H9 (cell line): ENCODE measurements at regions not wholly inside any gene's neighbourhood (a gene's known extent, or its start where the extent isn't known, plus 50 kb on each side); places are given as distances from the start of the nearest gene placed in this dataset.

Source experiments
- DNase-seq: peaks from one replicate; pipeline ENCODE4 v3.0.0-alpha.2; 2017
- H2AFZ ChIP-seq: one replicate; pipeline ENCODE4 v1.6.1; 2013; ENCODE audit warnings: mild to moderate bottlenecking, low read length, control low read depth, moderate library complexity
- H2AK5ac ChIP-seq: 2 replicates; pipeline ENCODE4 v1.6.1; 2013; ENCODE audit warnings: low read length, control low read depth, mixed read lengths; ENCODE audit not compliant: insufficient read length
- H2BK120ac ChIP-seq: one replicate; pipeline ENCODE4 v1.6.1; 2013; ENCODE audit warnings: low read depth, mild to moderate bottlenecking, low read length, control low read depth, inconsistent platforms; ENCODE audit not compliant: poor library complexity, severe bottlenecking
- H2BK12ac ChIP-seq: 2 replicates; pipeline ENCODE4 v1.6.1; 2013; ENCODE audit warnings: low read length, control low read depth, mixed read lengths, low read depth; ENCODE audit not compliant: insufficient read length
- H2BK15ac ChIP-seq: 2 replicates; pipeline ENCODE4 v1.6.1; 2013; ENCODE audit warnings: low read depth, low read length, control low read depth
- H2BK20ac ChIP-seq: one replicate; pipeline ENCODE4 v1.6.1; 2013; ENCODE audit warnings: low read depth, mild to moderate bottlenecking, low read length, control low read depth, inconsistent platforms; ENCODE audit not compliant: poor library complexity, severe bottlenecking
- H2BK5ac ChIP-seq: 2 replicates; pipeline ENCODE4 v1.6.1; 2013; ENCODE audit warnings: low read length, control low read depth, mixed read lengths; ENCODE audit not compliant: insufficient read length
- H3K14ac ChIP-seq: 2 replicates; pipeline ENCODE4 v1.6.1; 2013; ENCODE audit warnings: low read length, control low read depth; ENCODE audit not compliant: insufficient read depth
- H3K18ac ChIP-seq: 2 replicates; pipeline ENCODE4 v1.6.1; 2013; ENCODE audit warnings: low read depth, mild to moderate bottlenecking, mixed read lengths, low read length, control low read depth; ENCODE audit not compliant: insufficient read length
- H3K23ac ChIP-seq: 2 replicates; pipeline ENCODE4 v1.6.1; 2013; ENCODE audit warnings: low read length, control low read depth, mixed read lengths, low read depth; ENCODE audit not compliant: insufficient read length
- H3K23me2 ChIP-seq: 2 replicates; pipeline ENCODE4 v1.6.1; 2013; ENCODE audit warnings: low read depth, mild to moderate bottlenecking, mixed read lengths, low read length, control low read depth; ENCODE audit not compliant: insufficient read length, poor library complexity, severe bottlenecking
- H3K27ac ChIP-seq: 2 replicates; pipeline ENCODE4 v1.5.1; 2013; ENCODE audit warnings: low read length, control low read depth, mixed read lengths, low read depth; ENCODE audit not compliant: insufficient read length
- H3K27me3 ChIP-seq: 2 replicates; pipeline ENCODE4 v1.6.1; 2013; ENCODE audit warnings: low read length, control low read depth, inconsistent platforms; ENCODE audit not compliant: insufficient read depth
- H3K4ac ChIP-seq: 2 replicates; pipeline ENCODE4 v1.6.1; 2013; ENCODE audit warnings: low read depth, mild to moderate bottlenecking, control low read depth, inconsistent platforms, low read length, moderate library complexity
- H3K4me1 ChIP-seq: 2 replicates; pipeline ENCODE4 v1.6.1; 2013; ENCODE audit warnings: low read length, control low read depth, inconsistent platforms; ENCODE audit not compliant: insufficient read depth
- H3K4me2 ChIP-seq: 2 replicates; pipeline ENCODE4 v1.6.1; 2013; ENCODE audit warnings: low read length, control low read depth, mixed read lengths; ENCODE audit not compliant: insufficient read length, insufficient read depth
- H3K56ac ChIP-seq: 2 replicates; pipeline ENCODE4 v1.6.1; 2013; ENCODE audit warnings: low read depth, mild to moderate bottlenecking, mixed read lengths, low read length, control low read depth; ENCODE audit not compliant: insufficient read length
- H3K79me1 ChIP-seq: 2 replicates; pipeline ENCODE4 v1.6.1; 2013; ENCODE audit warnings: low read depth, mild to moderate bottlenecking, moderate library complexity, low read length, control low read depth, inconsistent platforms; ENCODE audit not compliant: insufficient read depth, poor library complexity, severe bottlenecking
- H3K79me2 ChIP-seq: 2 replicates; pipeline ENCODE4 v1.6.1; 2013; ENCODE audit warnings: low read length, control low read depth, inconsistent platforms; ENCODE audit not compliant: insufficient read depth
- H3K9ac ChIP-seq: 2 replicates; pipeline ENCODE4 v1.6.1; 2013; ENCODE audit warnings: low read length, control low read depth, mixed read lengths; ENCODE audit not compliant: insufficient read length; ENCODE audit errors: extremely low read depth
- H3K9me3 ChIP-seq: one replicate; pipeline ENCODE4 v1.6.1; 2013; ENCODE audit warnings: low read depth, low read length, inconsistent platforms; ENCODE audit not compliant: control insufficient read depth
- H3T11ph ChIP-seq: one replicate; pipeline ENCODE4 v1.6.1; 2013; ENCODE audit warnings: mild to moderate bottlenecking, low read length, control low read depth, inconsistent platforms
- H4K20me1 ChIP-seq: one replicate; pipeline ENCODE4 v1.6.1; 2013; ENCODE audit not compliant: control insufficient read depth, insufficient read length, insufficient read depth
- H4K5ac ChIP-seq: 2 replicates; pipeline ENCODE4 v1.6.1; 2013; ENCODE audit warnings: low read depth, mild to moderate bottlenecking, mixed read lengths, low read length, control low read depth; ENCODE audit not compliant: insufficient read length
- H4K8ac ChIP-seq: replicated peaks from 2 replicates; pipeline ENCODE4 v1.6.1; 2013; ENCODE audit warnings: low read length, control low read depth, mixed read lengths, low read depth; ENCODE audit not compliant: insufficient read length
- H4K91ac ChIP-seq: 2 replicates; pipeline ENCODE4 v1.6.1; 2013; ENCODE audit warnings: low read depth, mild to moderate bottlenecking, moderate library complexity, mixed read lengths, low read length, control low read depth; ENCODE audit not compliant: insufficient read length
- H3K27ac Mint-ChIP-seq, 3 experiments: 2 replicates in 2 of 3; 3 replicates in 1 of 3; pipeline ENCODE4 v1.8.0; 2020 to 2021; ENCODE audit warnings: mixed read lengths in 3 of 3, mild to moderate bottlenecking in 1 of 3, moderate library complexity in 1 of 3
- H3K27me3 Mint-ChIP-seq: 2 replicates; pipeline ENCODE4 v1.8.0; 2021; ENCODE audit warnings: low read depth, mild to moderate bottlenecking, moderate library complexity, mixed read lengths
- H3K36me3 Mint-ChIP-seq, 3 experiments: 2 replicates in 2 of 3; 3 replicates in 1 of 3; pipeline ENCODE4 v1.8.0; 2020 to 2021; ENCODE audit warnings: low read depth in 3 of 3, mixed read lengths in 3 of 3; ENCODE audit not compliant: insufficient read depth in 1 of 3
- H3K4me1 Mint-ChIP-seq, 2 experiments: 2 replicates each; pipeline ENCODE4 v1.8.0; 2020; ENCODE audit warnings: mixed read lengths in 2 of 2
- H3K4me3 Mint-ChIP-seq, 2 experiments: 2 replicates in 1 of 2; 3 replicates in 1 of 2; pipeline ENCODE4 v1.8.0; 2020 to 2021; ENCODE audit warnings: mild to moderate bottlenecking in 2 of 2, mixed read lengths in 2 of 2, moderate library complexity in 1 of 2
- H3K9me3 Mint-ChIP-seq, 2 experiments: 2 replicates in 1 of 2; 3 replicates in 1 of 2; pipeline ENCODE4 v1.8.0; 2020; ENCODE audit warnings: mild to moderate bottlenecking in 2 of 2, mixed read lengths in 2 of 2, moderate library complexity in 1 of 2
- CTCF ChIP-seq: fragments of 200-600 bp; sonication (generic); conservative IDR thresholded peaks from 3 replicates; pipeline ENCODE4 v1.8.0; 2021; ENCODE audit warnings: antibody characterized with exemption, mild to moderate bottlenecking
- WGBS: extraction: QIAGEN DNeasy Blood & Tissue Kit; methylation state at CpG from one replicate; pipeline ENCODE4 v1.1.7; 2013; ENCODE audit warnings: missing lambda C conversion rate, low lambda C conversion rate, mixed read lengths; ENCODE audit not compliant: insufficient read length; ENCODE audit errors: extremely low coverage; 5-methylcytosine and 5-hydroxymethylcytosine counted together

GRCh38 chr4:170854097-170854496 is 764.3 kb upstream of the AADAT start:
- H3K27ac Mint-ChIP-seq = no peak overlapping the region
- H3K14ac ChIP-seq = no peak overlapping the region
- H3K9me3 ChIP-seq = no peaks in the 10 kb centered on the region
- H3T11ph ChIP-seq = no peak overlapping the region
- H2BK12ac ChIP-seq = no peak overlapping the region
- no peak for TF ChIP-seq CTCF
- H3K56ac ChIP-seq = no peak overlapping the region
- no peaks in the 10 kb centered on the region for H3K79me1 ChIP-seq
- H4K5ac ChIP-seq = no peak overlapping the region
- H2BK20ac ChIP-seq = no peak overlapping the region
- no peak overlapping the region for H3K18ac ChIP-seq
- H2BK120ac ChIP-seq = no peak overlapping the region
- H3K36me3 Mint-ChIP-seq = no peaks in the 10 kb centered on the region; a peak in 1 of 7 replicates
- H3K9me3 Mint-ChIP-seq = no peaks in the 10 kb centered on the region; a peak in 1 of 5 replicates
- H3K27me3 Mint-ChIP-seq = no peaks in the 10 kb centered on the region
- no peak overlapping the region for H3K4me3 Mint-ChIP-seq
- H3K23me2 ChIP-seq = no peaks in the 10 kb centered on the region
- no peak overlapping the region for H3K4me2 ChIP-seq
- H3K4ac ChIP-seq = no peak overlapping the region
- H3K23ac ChIP-seq = no peak overlapping the region
- H2BK5ac ChIP-seq = no peak overlapping the region
- H4K8ac ChIP-seq = no peak overlapping the region
- no peak overlapping the region for H2AK5ac ChIP-seq
- no peak overlapping the region for H3K9ac ChIP-seq
- H3K27me3 ChIP-seq = no peaks in the 10 kb centered on the region
- H3K79me2 ChIP-seq = no peaks in the 10 kb centered on the region
- no CpG with 5 or more reads among the region's 1 CpG for WGBS
- no peak overlapping the region for H4K91ac ChIP-seq
- no peak overlapping the region for H2AFZ ChIP-seq
- H3K4me1 Mint-ChIP-seq = no peaks in the 10 kb centered on the region
- no peak for DNase-seq
- H3K27ac ChIP-seq = no peak overlapping the region
- H3K4me1 ChIP-seq = no peaks in the 10 kb centered on the region
- H4K20me1 ChIP-seq = no peaks in the 10 kb centered on the region
- H2BK15ac ChIP-seq = no peak overlapping the region
